ENCODE measurements at regions not wholly inside any gene's neighbourhood (a gene's known extent, or its start where the extent isn't known, plus 50 kb on each side); places are given as distances from the start of the nearest gene placed in this dataset.

GRCh38 chr13:44801990-44802389 is 187.3 kb downstream of the NUFIP1 start:
- no peak for TF ChIP-seq CTCF (IDR thresholded peaks at IDR 0.05)
- TF ChIP-seq POLR2A (IDR thresholded peaks at IDR 0.05): no peak

Measured in thyroid gland (tissue), 4 donors.